HG02870 (cell line): ENCODE measurements at regions not wholly inside any gene's neighbourhood (a gene's known extent, or its start where the extent isn't known, plus 50 kb on each side); places are given as distances from the start of the nearest gene placed in this dataset.

Experiments used
- ATAC-seq: cut with Tn5 transposase; IDR thresholded peaks from one replicate; pipeline ENCODE4 v1.9.1; 2021; ENCODE audit warnings: mild to moderate bottlenecking, moderate library complexity; ENCODE audit not compliant: unreplicated experiment

- ATAC-seq = no peak
Measured at GRCh38 chr6:169937389-169938261, 186.2 kb downstream of the ERMARD start.

- ATAC-seq = no peak
Measured at GRCh38 chr6:169936355-169936975, 185.0 kb downstream of the ERMARD start.

DNA sequence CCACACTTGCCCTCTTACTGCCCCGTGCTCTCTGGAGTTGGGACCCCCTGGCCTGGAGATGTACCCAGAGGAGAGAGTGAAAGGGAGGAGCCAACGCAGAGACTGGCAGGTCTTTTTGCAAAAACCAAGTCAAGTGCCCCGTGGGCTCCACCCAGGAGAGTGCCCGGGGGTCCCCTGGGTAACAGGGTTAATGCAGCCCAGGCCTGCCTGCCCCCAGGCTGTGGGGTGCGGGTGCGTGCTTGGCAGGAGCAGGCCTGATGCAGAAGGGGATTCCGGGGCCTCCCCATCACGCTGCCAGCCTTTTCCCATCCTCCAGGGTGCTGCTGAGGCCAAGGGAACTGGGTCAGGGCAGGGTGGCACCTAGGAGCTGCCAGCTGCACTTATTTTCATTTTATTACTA is 184.4 kb downstream of the ERMARD start:
- ATAC-seq = no peak

DNA sequence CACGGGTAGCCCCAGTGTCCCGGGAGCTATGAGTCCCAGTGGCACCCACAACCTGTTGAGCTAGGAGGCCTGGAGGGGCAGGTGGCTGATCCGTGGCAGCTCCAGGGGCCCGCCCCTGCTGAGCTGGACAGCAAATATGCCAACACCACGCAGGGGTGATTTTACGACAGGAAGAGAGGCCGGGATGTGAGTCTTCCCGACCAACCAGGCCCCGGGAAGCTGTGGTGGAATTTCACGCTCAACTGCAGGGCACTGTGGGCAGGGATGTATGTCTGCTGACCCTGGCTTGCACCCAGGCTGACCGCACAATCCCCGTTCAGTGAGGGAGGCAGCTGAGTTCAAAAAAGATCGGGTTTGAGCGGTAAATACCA is 183.9 kb downstream of the ERMARD start:
- no peak for ATAC-seq

DNA sequence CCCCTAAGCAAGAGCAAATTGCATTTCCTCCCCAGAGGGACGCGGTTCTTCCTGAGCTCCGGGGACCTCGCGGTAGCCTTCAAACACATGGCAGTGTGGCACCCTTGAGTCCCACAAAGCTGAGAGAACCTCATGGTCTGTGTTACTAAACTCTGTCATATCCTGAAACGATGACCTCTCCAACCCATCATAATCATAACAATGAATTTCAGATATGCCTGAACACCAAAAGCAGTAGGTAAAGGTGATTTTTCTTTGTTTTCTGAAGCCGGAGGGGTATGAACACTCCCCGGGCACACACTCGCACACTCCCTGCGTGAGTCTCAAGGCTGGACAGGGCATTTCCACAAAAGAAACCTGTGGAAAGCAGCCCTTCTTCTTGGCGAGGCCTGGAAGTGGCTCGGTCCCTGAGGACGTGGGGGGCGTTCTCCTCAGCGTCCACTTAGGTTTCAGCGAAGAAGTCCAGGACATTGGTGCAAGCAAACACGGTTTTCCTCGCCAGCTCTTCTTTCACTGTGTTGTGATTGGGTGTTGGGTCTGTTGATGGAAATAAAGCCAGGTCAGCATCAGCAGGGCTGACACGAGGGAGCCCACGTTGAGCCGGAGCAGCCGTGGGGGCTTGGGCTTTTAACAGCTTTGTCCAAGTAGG is 183.4 kb downstream of the ERMARD start:
- no peak for ATAC-seq

GRCh38 chr6:169933839-169934698 is 182.6 kb downstream of the ERMARD start:
- ATAC-seq = no peak

DNA sequence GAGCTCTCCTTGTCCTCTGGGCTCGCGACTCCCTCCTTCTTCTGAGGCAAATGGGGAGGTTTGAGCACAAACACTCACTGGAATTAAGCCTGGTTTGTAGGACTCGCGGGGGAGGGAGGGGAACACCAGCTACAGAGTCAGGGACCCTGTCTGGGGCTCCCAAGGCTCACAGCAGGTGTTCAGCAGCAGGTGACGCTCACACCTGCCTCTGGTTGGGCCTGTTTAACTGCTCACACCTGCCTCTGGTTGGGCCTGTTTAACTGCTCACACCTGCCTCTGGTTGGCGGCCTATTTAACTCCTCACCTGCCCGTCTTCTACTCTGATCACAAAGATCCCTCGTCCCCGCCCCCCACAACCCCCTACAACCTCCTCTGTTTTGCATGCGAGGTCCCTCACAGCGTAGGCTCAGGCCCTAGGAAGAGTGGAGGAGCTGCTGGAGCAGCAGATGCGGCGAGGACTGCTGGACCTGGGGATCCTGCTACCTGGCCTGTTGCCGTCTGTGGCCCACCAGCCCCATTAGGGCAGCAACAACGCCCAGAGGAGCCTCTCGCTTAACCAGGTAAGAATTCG is 181.9 kb downstream of the ERMARD start:
- no peak for ATAC-seq

GRCh38 chr6:169932491-169932890 is 181.1 kb downstream of the ERMARD start:
- ATAC-seq = no peak

GRCh38 chr6:169931261-169931660 is 179.8 kb downstream of the ERMARD start:
- no peak for ATAC-seq

DNA sequence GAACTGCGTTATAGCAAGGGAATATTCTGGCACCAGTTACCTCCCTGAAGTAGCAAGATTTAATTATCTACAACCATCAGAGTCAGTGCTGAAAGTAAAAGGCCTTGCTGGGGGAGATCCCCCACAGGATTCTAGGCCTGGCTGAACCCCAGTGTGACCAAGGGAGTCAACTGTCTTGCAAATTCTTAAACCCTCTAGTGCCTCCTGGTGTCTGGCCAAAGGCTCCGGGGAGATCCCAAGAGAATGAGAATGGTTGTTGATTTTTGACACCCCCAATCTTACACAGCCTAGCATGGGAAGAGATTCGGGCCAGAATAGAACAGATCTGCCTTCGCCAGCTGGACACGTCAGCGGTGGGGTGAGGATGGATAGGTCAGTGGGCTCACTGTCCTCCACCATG is 179.4 kb downstream of the ERMARD start:
- ATAC-seq = no peak

DNA sequence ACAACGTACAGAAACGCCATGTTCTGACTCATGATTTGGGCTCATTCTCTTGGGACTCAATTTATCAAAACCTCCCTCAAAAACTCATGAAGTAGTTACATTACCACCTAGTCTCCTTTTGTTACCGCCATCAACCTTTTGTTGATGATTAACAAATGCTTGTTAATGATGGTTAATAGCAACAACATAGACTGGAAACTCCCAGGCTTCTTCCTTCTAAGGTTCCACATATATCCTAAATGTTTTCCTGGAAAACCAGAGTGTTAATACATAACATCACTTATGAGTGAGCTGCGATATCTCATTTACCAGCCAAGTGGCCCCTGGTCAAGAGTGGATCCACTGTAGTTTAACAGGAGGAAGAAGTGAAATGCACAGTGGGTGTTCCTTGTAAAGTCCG is 176.3 kb downstream of the ERMARD start:
- ATAC-seq = no peak

DNA sequence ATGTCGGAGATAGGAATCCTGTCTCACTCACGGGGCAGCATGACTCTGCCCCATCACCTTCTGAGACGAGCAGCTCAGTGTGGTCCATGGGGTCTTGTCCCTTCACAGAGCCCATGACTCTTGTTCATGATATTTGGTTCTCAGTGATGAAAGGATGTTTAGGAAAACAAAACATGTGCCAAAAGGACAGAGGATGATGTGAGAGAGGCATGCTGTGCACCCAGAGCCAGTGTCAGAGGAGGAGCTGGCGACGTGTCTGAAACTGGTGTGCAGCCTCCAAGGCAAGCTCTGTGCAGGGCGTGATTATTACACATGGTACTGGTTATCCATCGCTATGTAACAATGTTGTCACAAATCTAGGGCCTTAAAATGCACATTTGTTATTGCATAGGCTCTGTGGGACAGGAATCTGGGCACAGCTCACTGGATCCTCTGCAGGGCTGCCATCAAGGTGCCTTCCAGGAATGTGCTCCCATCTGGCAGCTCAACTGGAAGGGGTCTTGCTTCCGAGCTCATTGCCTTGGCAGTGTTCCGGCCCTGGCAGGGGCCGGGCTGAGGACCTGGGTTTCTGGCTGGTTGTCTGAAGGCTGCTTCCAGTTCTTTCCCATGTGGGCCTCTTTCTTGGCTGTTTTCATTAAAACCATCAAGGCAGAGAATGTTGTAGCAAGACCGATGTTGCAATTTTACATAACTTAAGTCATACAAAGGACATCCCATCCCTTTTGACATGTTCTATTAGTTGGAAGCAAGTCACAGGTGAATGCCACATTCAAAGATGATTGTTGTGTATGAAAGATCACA is 175.4 kb downstream of the ERMARD start:
- no peak for ATAC-seq

GRCh38 chr6:169923468-169924464 is 172.3 kb downstream of the ERMARD start:
- no peak for ATAC-seq

GRCh38 chr6:169921853-169922824 is 170.7 kb downstream of the ERMARD start:
- peak; percentile 79 for ATAC-seq

DNA sequence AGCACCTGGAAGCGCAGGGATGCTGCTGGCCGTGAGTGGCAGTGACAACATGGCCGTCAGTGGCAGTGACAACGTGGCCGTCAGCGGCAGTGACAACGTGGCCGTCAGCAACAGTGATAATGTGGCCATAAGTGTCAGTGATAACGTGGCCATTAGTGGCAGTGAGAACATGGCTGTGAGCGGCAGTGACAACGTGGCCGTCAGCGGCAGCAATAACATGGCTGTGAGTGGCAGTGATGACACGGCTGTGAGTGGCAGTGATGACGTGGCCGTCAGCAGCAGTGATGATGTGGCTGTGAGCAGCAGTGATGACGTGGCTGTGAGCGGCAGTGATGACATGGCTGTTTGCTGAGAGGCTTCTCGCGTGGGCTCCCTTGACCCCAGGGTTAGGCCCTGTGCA is 169.8 kb downstream of the ERMARD start:
- no peak for ATAC-seq

DNA sequence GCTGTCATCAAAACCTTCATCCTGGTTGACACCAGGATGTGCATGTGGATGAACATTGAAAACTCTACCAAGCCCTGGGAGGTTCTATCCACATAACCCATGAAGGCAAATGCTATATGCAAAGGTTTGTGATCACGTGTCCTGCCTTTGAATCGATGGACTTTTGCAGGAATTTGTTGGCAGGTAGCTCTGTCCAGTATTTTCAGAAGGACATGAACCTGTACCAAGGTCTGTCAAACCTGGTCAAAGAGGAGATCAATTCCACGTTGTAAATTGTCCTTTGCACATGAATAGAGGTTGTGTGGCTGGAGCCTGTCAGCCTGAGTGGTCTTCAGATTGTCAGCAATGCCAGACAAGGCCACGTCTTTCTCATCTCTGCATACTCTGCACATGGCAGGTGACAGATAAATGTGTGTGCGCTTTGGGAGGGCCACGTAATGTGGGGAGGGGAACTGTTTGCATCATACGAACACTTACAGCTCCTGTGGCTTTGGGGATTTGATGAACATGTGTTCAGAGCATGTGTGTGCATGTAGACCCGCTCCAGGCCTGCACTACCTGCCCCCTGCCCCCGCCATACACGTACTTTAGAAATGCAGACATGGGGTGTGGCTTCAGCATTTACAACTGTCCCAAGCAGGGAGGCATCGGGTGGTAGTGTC is 169.1 kb downstream of the ERMARD start:
- ATAC-seq = no peak

DNA sequence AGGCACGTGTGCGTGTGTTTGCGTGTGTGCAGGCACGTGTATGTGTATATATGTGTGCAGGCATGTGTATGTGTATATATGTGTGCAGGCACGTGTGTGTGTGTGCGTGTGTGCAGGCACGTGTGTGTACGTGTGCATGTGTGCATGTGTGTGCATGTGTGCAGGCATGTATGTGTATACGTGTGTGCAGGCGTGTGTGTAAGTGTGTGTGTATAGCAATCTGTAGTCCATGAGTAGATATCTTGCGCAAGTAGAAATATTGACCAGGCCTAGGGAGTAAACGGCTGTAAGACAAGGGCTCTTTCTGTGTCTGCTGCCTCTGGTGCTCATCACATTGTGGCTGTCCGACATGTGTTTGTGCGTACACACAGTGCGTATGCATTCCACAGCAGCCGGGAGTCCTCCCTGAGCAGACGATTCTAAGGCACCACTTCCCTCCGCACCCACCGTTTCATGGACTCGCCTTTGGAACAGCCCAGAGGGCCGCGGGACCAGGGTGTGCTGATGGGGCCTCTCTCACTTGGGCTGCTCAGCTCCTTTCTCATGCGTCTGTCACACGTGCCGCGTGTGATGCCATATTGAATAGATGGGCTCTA is 167.6 kb downstream of the ERMARD start:
- no peak for ATAC-seq
